Ovary (tissue), 7 donors: ENCODE measurements at regions not wholly inside any gene's neighbourhood (a gene's known extent, or its start where the extent isn't known, plus 50 kb on each side); places are given as distances from the start of the nearest gene placed in this dataset.
"Not testable (repeated sequence)": the region's sequence is repeated elsewhere in the genome, so short reads cannot be mapped to it uniquely, and the experiment has no call there.

Source experiments
- DNase-seq, 5 donors: peaks; one replicate each; pipeline ENCODE4 v3.0.0-alpha.2; 2019 to 2020
- H3K27ac ChIP-seq, 2 donors: fragments of 200-600 bp; one replicate each; pipeline versions ENCODE4 v1.5.1 to v1.8.0; 2019 to 2022
- H3K27me3 ChIP-seq: fragments of 200-600 bp; one replicate; pipeline ENCODE4 v1.8.0; 2022
- H3K36me3 ChIP-seq: fragments of 200-600 bp; sonication (generic); one replicate; pipeline ENCODE4 v1.5.1; 2019
- H3K4me1 ChIP-seq: one replicate; pipeline ENCODE4 v1.8.1; 2013; ENCODE audit warnings: mild to moderate bottlenecking, moderate library complexity; ENCODE audit not compliant: insufficient read depth
- H3K4me3 ChIP-seq: fragments of 200-600 bp; sonication (generic); one replicate; pipeline ENCODE4 v1.5.1; 2017
- H3K9me3 ChIP-seq, 2 donors: fragments of 200-600 bp in 1 of 2; sonication (generic) in 1 of 2; one replicate each; pipeline versions ENCODE4 v1.5.1 to v1.8.1; 2013 to 2019; ENCODE audit warnings: mild to moderate bottlenecking in 1 of 2, moderate library complexity in 1 of 2
- EP300 ChIP-seq: sonication (generic); formaldehyde crosslinking; IDR thresholded peaks from one replicate; pipeline ENCODE4 v1.6.1; 2017; ENCODE audit warnings: antibody characterized with exemption
- POLR2A ChIP-seq: fragments of 450-650 bp; IDR thresholded peaks from one replicate; pipeline ENCODE4 v1.6.1; 2017; ENCODE audit warnings: antibody characterized with exemption, mild to moderate bottlenecking, moderate library complexity
- WGBS, 3 donors: extraction: QIAGEN DNeasy Blood & Tissue Kit in 1 of 3; methylation state at CpG; one replicate each; pipeline versions ENCODE4 v1.1.5 to v1.1.7; 2013 to 2017; 5-methylcytosine and 5-hydroxymethylcytosine counted together
- intact Hi-C, 4 donors: fragments of 100-400 bp; cut with DNase I; formaldehyde crosslinking; loops; one replicate each; pipeline versions ENCODE4 v1.11.0 to v1.15.1; 2022 to 2023
- TF ChIP-seq, protein P1 (sequence below), 3 donors: fragments of 450-650 bp in 2 of 3; fragments of 200-600 bp in 1 of 3; IDR thresholded peaks; one replicate each; pipeline versions ENCODE4 v1.5.1 to v1.8.0; 2016 to 2022; ENCODE audit warnings: antibody characterized with exemption in 3 of 3, mild to moderate bottlenecking in 1 of 3
- donor health status: DM: no; HTN: no; CAD: no; lungs with moderate emphysema.
- donor health status: DM: no; HTN: no; CAD: no.
- donor health status: Bipolar disorder and iron deficiency.
- donor health status: DM: no; HTN: no; CAD: no.
- donor health status: DM: yes; HTN: yes; CAD: no.

DNA sequence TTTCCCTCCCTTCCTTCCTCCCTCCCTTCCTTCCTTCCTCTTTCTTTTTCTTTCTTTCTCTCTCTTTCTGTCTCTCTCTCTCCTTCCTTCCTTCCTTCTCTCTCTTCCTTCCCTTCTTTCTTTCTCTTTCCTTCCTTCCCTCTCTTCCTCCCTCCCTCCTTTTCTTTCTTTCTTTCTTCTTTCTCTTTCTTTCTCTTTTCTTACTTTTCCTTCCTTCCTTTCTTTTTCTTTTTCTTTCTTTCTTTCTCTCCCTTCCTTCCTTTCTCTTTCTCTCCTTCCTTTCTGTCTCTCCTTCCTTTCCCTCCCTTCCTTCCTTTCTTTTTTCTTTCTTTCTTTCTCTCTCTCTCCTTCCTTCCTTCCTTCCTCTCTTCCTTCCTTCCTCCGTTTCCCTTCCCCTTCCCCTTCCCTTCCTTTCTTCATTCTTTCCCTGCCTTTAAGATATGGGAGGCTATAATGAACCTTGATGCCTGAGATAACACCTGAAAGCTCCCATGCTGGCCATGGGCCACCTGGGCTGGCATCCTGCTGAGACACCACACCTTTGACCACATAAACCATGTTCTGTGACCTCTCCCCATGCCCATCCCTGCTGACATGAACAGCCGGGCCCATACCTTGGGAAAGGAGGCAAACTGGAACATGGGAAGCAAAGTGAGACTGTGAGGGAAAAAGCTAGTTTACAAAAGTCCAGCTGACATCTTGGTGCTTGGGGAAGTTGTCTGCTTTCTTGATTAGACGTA lies 197.8 kb upstream of the ZNF618 start:
- H3K4me3 ChIP-seq: no peak overlapping the region
- 79 to 85% (median 82%) methylated on average over 3 of the region's 3 CpGs for WGBS, 3 donors
- no peak overlapping the region for H3K27ac ChIP-seq
- H3K9me3 ChIP-seq: no peaks in the 10 kb centered on the region
- TF ChIP-seq, protein P1, sequence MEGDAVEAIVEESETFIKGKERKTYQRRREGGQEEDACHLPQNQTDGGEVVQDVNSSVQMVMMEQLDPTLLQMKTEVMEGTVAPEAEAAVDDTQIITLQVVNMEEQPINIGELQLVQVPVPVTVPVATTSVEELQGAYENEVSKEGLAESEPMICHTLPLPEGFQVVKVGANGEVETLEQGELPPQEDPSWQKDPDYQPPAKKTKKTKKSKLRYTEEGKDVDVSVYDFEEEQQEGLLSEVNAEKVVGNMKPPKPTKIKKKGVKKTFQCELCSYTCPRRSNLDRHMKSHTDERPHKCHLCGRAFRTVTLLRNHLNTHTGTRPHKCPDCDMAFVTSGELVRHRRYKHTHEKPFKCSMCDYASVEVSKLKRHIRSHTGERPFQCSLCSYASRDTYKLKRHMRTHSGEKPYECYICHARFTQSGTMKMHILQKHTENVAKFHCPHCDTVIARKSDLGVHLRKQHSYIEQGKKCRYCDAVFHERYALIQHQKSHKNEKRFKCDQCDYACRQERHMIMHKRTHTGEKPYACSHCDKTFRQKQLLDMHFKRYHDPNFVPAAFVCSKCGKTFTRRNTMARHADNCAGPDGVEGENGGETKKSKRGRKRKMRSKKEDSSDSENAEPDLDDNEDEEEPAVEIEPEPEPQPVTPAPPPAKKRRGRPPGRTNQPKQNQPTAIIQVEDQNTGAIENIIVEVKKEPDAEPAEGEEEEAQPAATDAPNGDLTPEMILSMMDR (IDR thresholded peaks at IDR 0.05): no peak
- no peak for TF ChIP-seq EP300
- TF ChIP-seq POLR2A: no peak
- no peak for DNase-seq
- no peaks in the 10 kb centered on the region for H3K36me3 ChIP-seq
- no peaks in the 10 kb centered on the region for H3K27me3 ChIP-seq
- intact Hi-C loops: no loop called here
- H3K4me1 ChIP-seq: no peaks in the 10 kb centered on the region

DNA sequence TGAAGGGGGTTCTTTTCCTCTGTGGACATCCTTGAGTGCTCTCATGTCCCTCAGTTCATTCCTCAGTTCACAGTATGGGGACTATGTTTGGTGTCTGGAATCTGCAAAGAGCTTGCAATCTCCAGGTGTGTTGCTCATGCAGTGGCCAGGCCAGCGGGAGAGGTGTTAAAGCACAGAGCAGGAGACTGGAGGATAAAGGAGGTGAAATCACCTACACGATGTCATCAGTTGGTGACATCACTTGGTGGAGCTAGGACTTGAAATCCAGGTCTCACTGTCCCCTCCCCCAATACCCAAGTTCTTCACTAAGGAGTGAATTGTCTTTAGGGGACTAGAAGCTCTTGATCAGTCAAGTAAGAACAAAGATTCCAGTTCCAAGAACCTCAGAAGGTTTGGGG lies 197.3 kb upstream of the ZNF618 start:
- Histone ChIP-seq H3K4me1 (no peaks in the 10 kb centered on the region), H3K4me3 (no peak overlapping the region), H3K27me3 (no peaks in the 10 kb centered on the region), H3K9me3 (no peaks in the 10 kb centered on the region), H3K36me3 (no peaks in the 10 kb centered on the region), H3K27ac (no peak overlapping the region)
- 81 to 84% (median 83%) methylated on average over 2 of the region's 2 CpGs for WGBS, 3 donors
- no peak for DNase-seq
- TF ChIP-seq, protein P1 (IDR thresholded peaks at IDR 0.05): no peak
- no peak for TF ChIP-seq EP300
- no peak for TF ChIP-seq POLR2A
- intact Hi-C loops: no loop called here

DNA sequence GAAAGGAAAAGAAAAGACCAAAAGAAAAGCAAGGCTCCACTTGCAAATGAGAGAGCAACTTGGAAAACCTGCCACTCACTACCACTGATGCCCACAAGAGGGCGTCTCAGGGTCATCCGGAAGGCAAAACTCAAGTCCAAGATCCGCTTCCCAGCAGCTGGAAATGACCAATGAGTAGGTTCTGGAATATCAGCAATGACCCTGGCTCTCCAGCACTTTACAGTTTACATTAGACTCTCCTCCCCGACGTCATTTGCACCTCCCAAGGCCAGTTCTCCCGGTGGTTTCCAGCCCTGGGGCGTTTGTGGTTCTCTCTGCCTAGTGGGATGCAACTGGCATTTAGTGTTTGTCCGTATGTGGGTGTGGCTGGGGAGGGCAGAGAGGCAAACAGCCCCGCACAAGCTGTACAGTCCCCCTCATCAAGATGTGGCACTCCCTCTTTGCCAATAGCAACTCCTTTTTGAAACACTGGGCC lies 193.8 kb upstream of the ZNF618 start:
- Histone ChIP-seq H3K4me3 (no peak overlapping the region), H3K27ac (no peak overlapping the region), H3K9me3 (no peaks in the 10 kb centered on the region), H3K4me1 (no peaks in the 10 kb centered on the region), H3K27me3 (no peaks in the 10 kb centered on the region), H3K36me3 (no peaks in the 10 kb centered on the region)
- intact Hi-C loops: no loop called here
- WGBS, 3 donors: 2 to 8% (median 5%) methylated on average over 9 of the region's 9 CpGs
- no peak for TF ChIP-seq POLR2A
- TF ChIP-seq, protein P1 (IDR thresholded peaks at IDR 0.05): peak; percentile 60 to 75 (median 72)
- no peak for TF ChIP-seq EP300
- DNase-seq: peak; percentile 70 to 88 (median 80)

DNA sequence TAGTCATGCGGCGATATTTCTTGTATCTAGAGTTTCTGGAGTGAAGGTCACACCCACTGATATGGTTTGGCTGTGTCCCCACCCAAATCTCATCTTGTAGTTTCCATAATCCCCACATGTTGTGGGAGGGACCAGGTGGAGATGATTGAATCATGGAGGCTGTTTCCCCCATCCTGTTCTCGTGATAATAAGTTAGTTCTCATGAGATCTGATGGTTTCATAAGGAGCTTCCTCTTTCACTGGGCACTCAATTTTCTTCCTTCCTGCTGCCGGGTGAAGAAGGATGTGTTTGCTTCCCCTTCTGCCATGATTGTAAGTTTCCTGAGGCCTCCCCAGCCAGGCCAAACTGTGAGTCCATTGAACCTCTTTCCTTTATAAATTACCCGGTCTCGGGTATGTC lies 190.5 kb upstream of the ZNF618 start:
- H3K9me3 ChIP-seq, H3K27me3 ChIP-seq, H3K27ac ChIP-seq, H3K4me3 ChIP-seq, intact Hi-C loops, H3K4me1 ChIP-seq, DNase-seq, H3K36me3 ChIP-seq: not testable (repeated sequence)
- 83 to 84% (median 83%) methylated on average over 6 of the region's 6 CpGs for WGBS, 3 donors

DNA sequence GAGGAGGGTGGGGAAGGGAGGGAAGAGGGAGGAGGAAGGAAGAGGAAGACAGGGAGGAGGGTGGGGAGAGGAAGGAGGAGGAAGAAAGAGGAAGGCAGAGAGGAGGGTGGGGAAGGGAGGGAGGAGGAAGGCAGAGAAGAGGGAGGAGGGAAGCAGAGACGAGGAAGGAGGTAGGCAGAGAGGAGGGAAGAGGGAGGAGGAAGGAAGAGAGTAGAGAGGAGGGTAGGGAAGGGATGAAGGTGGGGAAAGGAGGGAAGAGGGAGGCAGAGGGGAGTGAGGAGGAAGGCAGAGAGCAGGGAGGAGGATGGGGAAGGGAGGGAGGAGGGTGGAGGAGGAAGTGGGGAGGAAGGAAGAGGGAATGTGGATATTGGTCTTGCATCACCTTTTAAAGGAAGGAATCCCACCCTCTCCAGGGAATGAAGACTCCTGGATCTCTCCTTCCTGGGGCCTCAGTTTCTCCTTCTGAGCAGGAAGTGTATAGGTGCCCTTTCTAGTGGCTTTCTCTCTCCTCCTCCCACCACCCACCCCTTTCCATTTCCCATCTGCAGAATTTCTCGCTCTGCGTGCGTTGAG lies 188.9 kb upstream of the ZNF618 start:
- H3K9me3 ChIP-seq: no peaks in the 10 kb centered on the region
- TF ChIP-seq POLR2A (no peak), EP300 (no peak)
- TF ChIP-seq, protein P1 (IDR thresholded peaks at IDR 0.05): no peak
- H3K27ac ChIP-seq: no peak overlapping the region
- no peaks in the 10 kb centered on the region for H3K36me3 ChIP-seq
- WGBS, 3 donors: 48 to 55% (median 55%) methylated on average over 4 of the region's 4 CpGs
- no peak for DNase-seq
- intact Hi-C loops: no loop called here
- H3K27me3 ChIP-seq: no peaks in the 10 kb centered on the region
- H3K4me1 ChIP-seq: peaks cover 6% of the 10 kb centered on the region
- H3K4me3 ChIP-seq: no peak overlapping the region
